Hepatocyte (in vitro differentiated cells): ENCODE measurements at regions not wholly inside any gene's neighbourhood (a gene's known extent, or its start where the extent isn't known, plus 50 kb on each side); places are given as distances from the start of the nearest gene placed in this dataset.

Source experiments
- DNase-seq: peaks from one replicate; pipeline ENCODE4 v3.0.0-alpha.2; 2016; ENCODE audit warnings: low spot score
- H2AFZ ChIP-seq: fragments of 200-600 bp; sonication (generic); 2 replicates; pipeline ENCODE4 v1.6.0; 2016; ENCODE audit warnings: antibody characterized with exemption, mild to moderate bottlenecking
- H3K27ac ChIP-seq: fragments of 200-600 bp; sonication (generic); 2 replicates; pipeline ENCODE4 v1.5.1; 2016; ENCODE audit warnings: mild to moderate bottlenecking
- H3K27me3 ChIP-seq: fragments of 200-600 bp; sonication (generic); 2 replicates; pipeline ENCODE4 v1.6.1; 2016
- H3K36me3 ChIP-seq: fragments of 200-600 bp; sonication (generic); replicated peaks from 2 replicates; pipeline ENCODE4 v1.5.1; 2016; ENCODE audit warnings: low read depth; ENCODE audit not compliant: insufficient read depth
- H3K4me1 ChIP-seq: fragments of 200-600 bp; sonication (generic); 2 replicates; pipeline ENCODE4 v1.5.1; 2016; ENCODE audit warnings: mild to moderate bottlenecking, moderate library complexity; ENCODE audit not compliant: insufficient read depth
- H3K4me2 ChIP-seq: fragments of 200-600 bp; sonication (generic); 2 replicates; pipeline ENCODE4 v1.6.0; 2016
- H3K4me3 ChIP-seq: fragments of 200-600 bp; sonication (generic); 2 replicates; pipeline ENCODE4 v1.5.1; 2016; ENCODE audit warnings: mild to moderate bottlenecking
- H3K79me2 ChIP-seq: fragments of 200-600 bp; sonication (generic); 2 replicates; pipeline ENCODE4 v1.6.0; 2017; ENCODE audit warnings: mild to moderate bottlenecking
- H3K9me2 ChIP-seq: fragments of 200-600 bp; sonication (generic); replicated peaks from 2 replicates; pipeline ENCODE4 v1.6.0; 2017; ENCODE audit warnings: mild to moderate bottlenecking; ENCODE audit not compliant: insufficient read depth
- H3K9me3 ChIP-seq: fragments of 200-600 bp; sonication (generic); 2 replicates; pipeline ENCODE4 v1.5.1; 2016; ENCODE audit warnings: low read depth, mild to moderate bottlenecking
- H4K20me1 ChIP-seq: fragments of 200-600 bp; sonication (generic); 2 replicates; pipeline ENCODE4 v1.6.0; 2016; ENCODE audit warnings: mild to moderate bottlenecking; ENCODE audit not compliant: insufficient read depth, poor library complexity, severe bottlenecking
- CTCF ChIP-seq: fragments of 200-600 bp; sonication (generic); IDR thresholded peaks from 2 replicates; pipeline ENCODE4 v1.5.1; 2016; ENCODE audit warnings: antibody characterized with exemption, mild to moderate bottlenecking; ENCODE audit not compliant: poor library complexity
- EZH2 ChIP-seq: fragments of 200-600 bp; sonication (generic); IDR thresholded peaks from 2 replicates; pipeline ENCODE4 v1.6.1; 2016; ENCODE audit warnings: antibody characterized with exemption, mild to moderate bottlenecking, borderline replicate concordance
- EZH2phosphoT487 ChIP-seq: fragments of 200-600 bp; sonication (generic); IDR thresholded peaks from one replicate; pipeline ENCODE4 v1.6.1; 2018; ENCODE audit warnings: antibody characterized with exemption, mild to moderate bottlenecking, low read depth, moderate library complexity; ENCODE audit not compliant: unreplicated experiment, severe bottlenecking
- WGBS: methylation state at CpG from one replicate; pipeline ENCODE4 v1.1.6; 2016; ENCODE audit warnings: low lambda C conversion rate; ENCODE audit errors: missing lambda C conversion rate; 5-methylcytosine and 5-hydroxymethylcytosine counted together

- Histone ChIP-seq H3K4me1 (no peaks in the 10 kb centered on the region), H3K79me2 (no peaks in the 10 kb centered on the region), H3K27me3 (no peaks in the 10 kb centered on the region), H3K4me3 (no peak overlapping the region), H2AFZ (no peak overlapping the region), H3K27ac (no peak overlapping the region), H3K4me2 (no peak overlapping the region), H3K36me3 (no peaks in the 10 kb centered on the region), H3K9me2 (no peaks in the 10 kb centered on the region), H3K9me3 (no peaks in the 10 kb centered on the region), H4K20me1 (no peaks in the 10 kb centered on the region)
- peak; percentile 46 for DNase-seq
- WGBS = 71% methylated on average over 1 of the region's 1 CpG
- TF ChIP-seq CTCF (peak; percentile 8), EZH2 (no peak), EZH2phosphoT487 (no peak)
Measured at GRCh38 chr5:87541033-87541432, 128.3 kb upstream of the CCNH start.

GRCh38 chr5:87539839-87540238 lies 127.1 kb upstream of the CCNH start:
- DNase-seq = no peak
- Histone ChIP-seq H2AFZ (no peak overlapping the region), H3K27me3 (no peaks in the 10 kb centered on the region), H3K4me2 (no peak overlapping the region), H3K9me3 (no peaks in the 10 kb centered on the region), H3K27ac (no peak overlapping the region), H4K20me1 (no peaks in the 10 kb centered on the region), H3K9me2 (no peaks in the 10 kb centered on the region), H3K36me3 (no peaks in the 10 kb centered on the region), H3K79me2 (no peaks in the 10 kb centered on the region), H3K4me1 (no peaks in the 10 kb centered on the region), H3K4me3 (no peak overlapping the region)
- WGBS = 85% methylated on average over 1 of the region's 1 CpG
- TF ChIP-seq CTCF (no peak), EZH2phosphoT487 (no peak), EZH2 (no peak)

- H3K4me2 ChIP-seq = no peak overlapping the region
- no peaks in the 10 kb centered on the region for H4K20me1 ChIP-seq
- no peaks in the 10 kb centered on the region for H3K9me3 ChIP-seq
- no peaks in the 10 kb centered on the region for H3K9me2 ChIP-seq
- no peaks in the 10 kb centered on the region for H3K27me3 ChIP-seq
- no peak for DNase-seq
- TF ChIP-seq CTCF = no peak
- TF ChIP-seq EZH2phosphoT487 = no peak
- TF ChIP-seq EZH2 = no peak
- no peak overlapping the region for H3K4me3 ChIP-seq
- H2AFZ ChIP-seq = no peak overlapping the region
- no peaks in the 10 kb centered on the region for H3K79me2 ChIP-seq
- H3K36me3 ChIP-seq = no peaks in the 10 kb centered on the region
- no peaks in the 10 kb centered on the region for H3K4me1 ChIP-seq
- H3K27ac ChIP-seq = no peak overlapping the region
Measured at GRCh38 chr5:87536365-87536764, 123.6 kb upstream of the CCNH start.

GRCh38 chr5:87535706-87536105 lies 123.0 kb upstream of the CCNH start:
- Histone ChIP-seq H3K9me2 (no peaks in the 10 kb centered on the region), H3K27ac (no peak overlapping the region), H3K27me3 (no peaks in the 10 kb centered on the region), H4K20me1 (no peaks in the 10 kb centered on the region), H3K4me2 (no peak overlapping the region), H3K4me1 (no peaks in the 10 kb centered on the region), H3K4me3 (no peak overlapping the region), H3K9me3 (no peaks in the 10 kb centered on the region), H3K36me3 (no peaks in the 10 kb centered on the region), H3K79me2 (no peaks in the 10 kb centered on the region), H2AFZ (no peak overlapping the region)
- no peak for TF ChIP-seq EZH2
- no peak for TF ChIP-seq EZH2phosphoT487
- no peak for TF ChIP-seq CTCF
- no peak for DNase-seq
